ELR (cell line): ENCODE measurements at regions not wholly inside any gene's neighbourhood (a gene's known extent, or its start where the extent isn't known, plus 50 kb on each side); places are given as distances from the start of the nearest gene placed in this dataset.
"Not testable (repeated sequence)": the region's sequence is repeated elsewhere in the genome, so short reads cannot be mapped to it uniquely, and the experiment has no call there.

Experiments used
- DNase-seq: peaks from one replicate; pipeline ENCODE4 v3.0.0-alpha.2; 2015; ENCODE audit warnings: low read depth

DNA sequence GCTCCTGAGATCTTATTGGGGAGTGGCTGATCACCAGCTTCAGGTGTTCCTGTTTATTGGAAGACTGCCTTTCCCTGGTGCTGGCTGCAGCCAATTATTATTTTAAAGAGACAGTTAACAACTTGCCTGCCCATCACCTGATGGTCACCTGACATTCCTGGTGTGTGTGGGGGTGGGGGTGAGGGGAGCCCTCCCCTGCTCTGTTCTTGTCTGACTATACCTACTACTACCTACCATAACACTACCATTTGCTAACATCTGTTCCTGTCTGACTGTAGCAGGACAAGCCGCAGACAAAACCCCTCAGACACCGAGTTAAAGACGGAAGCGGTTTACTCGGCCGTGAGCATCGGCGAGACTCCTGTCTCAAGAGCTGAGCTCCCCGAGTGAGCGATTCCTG, 54.9 kb upstream of the NBPF3 start:
- no peak for DNase-seq

DNA sequence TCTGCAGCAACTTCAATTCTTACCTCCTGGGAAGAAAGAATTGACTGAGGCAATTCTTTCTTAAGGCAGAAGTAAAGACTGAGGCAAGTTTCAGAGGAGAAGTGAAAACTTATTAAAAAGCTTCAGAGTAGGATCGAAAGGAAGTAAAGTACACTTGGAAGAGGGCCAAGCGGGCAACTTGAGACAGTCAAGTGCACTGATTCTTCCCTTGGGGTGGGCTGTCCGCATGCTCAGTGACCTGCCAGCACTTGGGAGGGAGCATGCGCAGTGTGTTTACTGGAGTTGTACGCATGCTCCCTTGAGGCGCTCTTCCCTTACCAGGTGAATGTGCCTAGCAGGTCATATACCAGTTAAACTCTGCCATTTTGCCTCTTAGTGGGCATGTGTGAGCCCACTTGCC, 55.3 kb upstream of the NBPF3 start:
- no peak for DNase-seq

DNA sequence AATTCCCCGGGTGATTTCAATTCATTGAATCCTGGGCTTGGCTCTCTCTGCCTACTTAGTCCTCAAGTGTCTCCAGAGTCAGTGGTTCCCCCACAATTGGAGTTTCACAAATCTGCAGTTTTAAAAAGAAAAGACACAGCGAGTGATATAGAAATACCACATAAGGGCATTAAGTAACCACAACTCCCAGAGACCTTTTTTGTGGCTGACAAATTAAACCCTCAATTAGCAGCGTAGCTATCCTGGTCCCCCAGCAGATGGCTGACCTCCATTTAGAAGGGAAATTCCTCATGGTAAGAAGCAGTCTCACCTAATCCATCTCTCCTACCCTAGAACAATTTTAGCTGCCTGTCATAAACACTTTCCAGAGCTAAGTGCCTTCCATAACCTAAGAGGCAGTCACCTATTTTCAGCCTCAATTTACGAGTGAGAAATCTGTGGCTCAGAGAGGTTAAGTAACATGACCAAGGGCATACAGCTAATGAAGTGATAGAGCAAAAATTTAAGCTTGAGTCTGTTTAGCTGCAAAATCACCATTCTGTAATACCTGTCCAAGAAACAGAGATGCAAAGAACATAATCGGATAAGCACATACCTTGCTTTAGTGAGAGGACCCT, 56.0 kb upstream of the NBPF3 start:
- no peak for DNase-seq

DNA sequence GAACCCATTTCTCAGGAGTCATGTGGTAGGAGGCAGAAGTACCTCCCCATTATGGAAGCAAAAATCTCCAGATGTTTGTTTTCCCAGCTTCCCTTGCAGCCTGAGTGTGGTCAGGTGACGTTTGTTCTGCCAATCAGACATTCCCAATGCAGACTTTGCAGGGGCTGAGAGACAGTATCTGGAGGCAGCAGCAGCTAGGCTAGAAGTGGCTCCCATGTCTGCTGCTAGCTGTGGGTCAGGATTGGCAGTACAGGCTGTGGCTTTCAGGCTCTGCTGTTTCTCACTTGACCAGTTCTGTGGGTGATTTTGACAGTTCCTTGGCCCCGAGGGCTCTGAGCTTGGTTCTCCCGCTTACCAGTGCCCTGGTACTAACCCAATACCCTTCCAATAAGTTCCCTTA, 58.6 kb upstream of the NBPF3 start:
- DNase-seq, result no peak

DNA sequence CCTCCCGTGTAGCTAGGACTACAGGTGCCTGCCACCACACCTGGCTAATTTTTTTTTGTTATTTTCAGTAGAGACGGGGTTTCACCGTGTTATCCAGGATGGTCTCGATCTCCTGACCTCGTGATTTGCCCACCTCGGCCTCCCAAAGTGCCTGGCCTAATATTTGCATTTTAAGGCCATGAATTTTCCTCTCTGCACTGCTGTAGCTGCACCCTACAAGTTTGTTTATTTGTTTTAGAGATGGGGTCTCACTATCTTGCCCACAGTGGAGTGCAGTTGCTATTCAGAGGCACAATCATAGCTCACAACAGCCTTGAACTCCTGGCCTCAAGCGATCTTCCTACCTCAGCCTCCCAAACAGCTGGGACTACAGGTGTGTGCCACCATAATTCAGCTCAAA, 59.8 kb upstream of the NBPF3 start:
- DNase-seq, result not testable (repeated sequence)

DNA sequence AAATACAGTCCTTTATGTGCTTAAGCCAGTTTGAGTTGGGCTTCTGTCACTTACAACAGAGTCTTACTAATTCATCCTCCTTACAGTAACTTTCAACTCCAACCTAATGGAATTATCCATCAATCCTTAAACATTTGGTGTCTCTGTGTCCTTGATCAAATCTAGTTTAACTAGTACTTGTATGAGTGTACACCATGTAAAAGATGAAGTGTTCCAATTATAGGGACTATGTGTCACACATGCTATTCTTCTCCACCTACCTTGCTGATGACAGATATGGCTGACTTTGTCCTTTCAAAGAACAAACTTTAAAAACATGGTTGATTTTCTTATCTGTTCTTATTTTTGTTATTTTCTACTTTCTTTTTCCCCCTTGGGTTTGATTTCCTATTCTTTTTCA, 60.4 kb upstream of the NBPF3 start:
- no peak for DNase-seq

DNA sequence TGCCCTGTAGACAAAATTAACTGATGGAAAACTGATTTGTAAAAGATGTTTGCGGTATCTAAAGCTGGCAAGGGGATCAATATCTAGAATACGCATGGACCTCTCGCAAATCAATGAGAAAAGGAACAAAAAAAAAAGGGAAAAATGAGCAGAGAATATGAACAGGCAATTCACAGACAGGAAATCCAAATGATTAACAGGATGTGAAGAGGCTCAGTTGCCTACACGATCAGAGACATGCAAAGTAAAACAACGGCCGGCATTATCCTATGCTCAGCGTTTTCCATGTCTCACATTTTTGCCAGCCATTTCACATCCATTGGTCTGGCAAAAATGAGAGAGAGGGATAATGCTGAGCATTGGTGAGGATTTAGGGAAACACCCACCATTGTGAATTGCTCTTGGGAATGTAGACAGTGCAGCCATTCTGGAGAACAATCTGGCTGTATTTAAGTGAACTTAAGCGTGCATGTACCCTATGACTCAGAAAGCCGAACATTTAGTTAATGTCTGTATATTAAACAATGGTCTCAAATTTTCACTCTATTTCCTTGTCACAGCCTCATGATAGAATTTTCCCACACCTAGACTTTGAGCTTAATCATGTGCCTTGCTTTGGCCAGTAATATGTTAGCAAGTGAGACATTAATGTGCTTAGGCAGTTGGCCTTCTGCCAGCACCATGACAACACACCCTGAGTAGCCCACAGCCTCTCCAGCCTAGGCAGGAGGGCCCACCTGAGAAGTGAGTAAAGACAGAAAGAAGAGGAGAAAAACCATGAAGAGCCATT, 61.0 kb upstream of the NBPF3 start:
- no peak for DNase-seq

DNA sequence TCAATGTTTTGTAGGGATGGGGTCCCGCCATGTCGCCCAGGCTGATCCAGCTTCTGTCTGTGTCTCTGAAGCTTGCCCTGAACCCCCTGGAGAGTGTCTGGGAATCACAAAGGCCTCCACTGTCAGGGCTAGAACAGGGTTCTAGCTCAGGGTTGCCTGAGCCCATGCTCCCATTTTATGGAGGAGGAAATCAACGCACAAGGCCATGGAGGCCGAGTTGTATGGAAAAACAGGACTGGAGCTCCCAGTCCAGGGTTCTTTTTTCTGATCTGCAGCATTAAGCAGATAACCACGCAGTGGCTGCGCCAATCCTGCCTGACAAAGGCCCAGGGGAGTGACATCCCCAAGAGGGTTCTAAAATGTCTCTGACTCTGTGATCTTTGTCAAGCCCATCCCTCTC, 67.6 kb upstream of the NBPF3 start:
- no peak for DNase-seq

DNA sequence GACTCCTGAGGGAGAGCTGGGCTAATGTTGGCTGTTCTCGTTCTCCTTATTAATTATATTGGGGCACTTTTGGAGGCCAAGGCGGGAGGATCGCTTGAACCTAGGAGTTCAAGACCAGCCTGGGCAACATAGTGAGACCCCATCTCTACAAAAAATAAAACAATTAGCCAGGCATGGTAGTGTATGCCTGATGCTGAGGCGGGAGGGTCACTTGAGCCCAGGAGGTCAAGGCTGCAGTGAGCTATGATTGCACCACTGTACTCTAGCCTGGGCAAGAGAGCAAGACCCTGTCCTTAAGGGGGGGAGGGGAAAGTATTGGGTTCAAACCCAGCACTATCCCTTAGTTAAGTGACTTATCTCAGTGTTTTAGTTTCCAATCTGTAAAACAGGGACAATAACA, 70.0 kb upstream of the NBPF3 start:
- no peak for DNase-seq

DNA sequence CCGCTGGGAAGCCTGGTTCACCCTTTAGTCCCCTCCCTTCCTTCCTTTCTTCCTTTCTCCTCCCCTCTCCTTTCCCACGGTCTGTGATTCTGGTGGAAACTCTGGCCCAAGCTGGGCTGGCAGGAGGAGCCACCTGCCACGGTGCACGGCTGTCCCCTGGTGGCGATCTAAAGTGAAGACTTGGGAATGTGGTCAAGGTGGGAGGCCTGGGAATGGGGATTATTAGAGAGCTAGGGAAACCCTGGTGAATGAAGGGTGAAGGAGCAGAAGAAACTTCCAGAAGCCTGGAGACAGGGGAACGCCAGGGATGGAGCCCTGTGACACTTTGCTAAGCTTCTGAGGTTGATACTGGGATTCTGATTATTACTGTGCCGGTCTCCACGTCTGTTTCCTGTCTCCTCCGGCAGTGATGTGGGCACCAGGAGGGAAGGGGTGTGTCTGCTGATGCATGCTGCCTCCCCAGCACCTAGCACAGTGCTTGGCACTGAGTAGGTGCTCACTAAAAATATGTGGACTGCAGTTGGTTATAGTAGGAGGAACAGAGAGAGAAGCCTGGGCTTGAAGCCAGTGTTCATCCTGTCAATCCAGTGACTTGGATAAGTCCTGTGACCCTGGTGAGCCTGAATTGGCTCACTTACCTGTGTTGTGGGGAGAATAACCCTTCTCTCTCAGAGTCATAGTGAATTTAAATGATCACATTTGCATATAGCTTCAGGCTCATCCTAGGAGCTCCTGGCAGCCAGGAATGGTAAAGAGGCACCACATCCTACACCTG, 71.2 kb upstream of the NBPF3 start:
- peak; percentile 81 for DNase-seq

DNA sequence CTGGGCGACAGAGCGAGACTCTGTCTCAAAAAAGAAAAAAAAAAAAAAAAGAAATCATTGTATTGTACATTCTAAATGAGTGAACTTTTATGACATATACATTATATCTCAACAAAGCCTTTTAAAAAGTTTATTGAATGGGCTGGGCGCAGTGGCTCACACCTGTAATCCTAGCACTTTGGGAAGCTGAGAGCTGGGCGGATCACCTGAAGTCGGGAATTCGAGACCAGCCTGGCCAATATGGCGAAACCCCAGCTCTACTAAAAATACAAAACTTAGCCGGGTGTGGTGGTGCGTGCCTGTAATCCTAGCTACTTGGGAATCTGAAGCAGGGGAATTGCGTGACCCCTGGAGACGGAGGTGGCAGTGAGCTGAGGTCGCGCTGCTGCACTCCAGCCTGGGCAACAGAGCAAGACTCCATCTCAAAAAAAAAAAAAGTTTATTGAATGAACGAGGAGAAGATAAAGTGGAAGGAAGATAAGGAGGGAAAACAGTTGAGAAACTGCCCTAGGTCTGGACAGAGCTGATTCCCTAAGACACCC, 71.9 kb upstream of the NBPF3 start:
- not testable (repeated sequence) for DNase-seq

DNA sequence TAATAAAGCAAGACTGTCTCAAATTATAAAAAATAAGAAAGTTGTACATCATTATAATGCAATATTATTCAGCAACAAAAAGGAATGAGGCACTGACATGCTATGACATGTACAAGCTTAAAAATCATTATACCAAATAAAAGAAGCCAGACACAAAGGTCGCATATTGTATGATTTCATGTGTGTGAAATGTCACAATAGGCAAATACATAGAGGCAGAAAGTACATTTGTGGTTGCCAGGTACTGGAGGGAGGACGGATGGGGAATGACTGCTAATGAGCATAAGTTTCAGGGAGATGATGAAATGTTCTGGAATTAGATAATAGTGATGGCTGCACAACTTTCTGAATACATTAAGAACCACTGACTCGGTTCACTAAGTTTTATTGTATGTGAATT, 73.6 kb upstream of the NBPF3 start:
- DNase-seq, result no peak

DNA sequence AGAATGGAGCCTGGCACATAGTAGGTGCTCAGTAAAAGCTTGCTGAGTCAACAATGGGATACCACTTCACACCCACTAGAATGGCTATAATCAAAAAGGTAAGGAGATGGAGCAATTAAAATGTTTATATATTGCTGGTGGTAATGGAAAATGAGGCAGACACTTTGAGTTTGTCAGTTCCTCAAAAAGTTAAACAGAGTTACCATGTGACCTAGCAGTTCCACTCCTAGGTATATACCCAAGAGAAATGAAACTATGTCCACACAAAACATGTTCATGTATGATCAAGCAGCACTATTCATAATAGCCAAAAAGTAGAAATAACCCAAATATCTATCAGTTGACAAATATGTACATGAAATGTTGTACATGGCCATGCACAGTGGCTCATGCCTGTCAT, 74.8 kb upstream of the ECE1 start:
- no peak for DNase-seq

DNA sequence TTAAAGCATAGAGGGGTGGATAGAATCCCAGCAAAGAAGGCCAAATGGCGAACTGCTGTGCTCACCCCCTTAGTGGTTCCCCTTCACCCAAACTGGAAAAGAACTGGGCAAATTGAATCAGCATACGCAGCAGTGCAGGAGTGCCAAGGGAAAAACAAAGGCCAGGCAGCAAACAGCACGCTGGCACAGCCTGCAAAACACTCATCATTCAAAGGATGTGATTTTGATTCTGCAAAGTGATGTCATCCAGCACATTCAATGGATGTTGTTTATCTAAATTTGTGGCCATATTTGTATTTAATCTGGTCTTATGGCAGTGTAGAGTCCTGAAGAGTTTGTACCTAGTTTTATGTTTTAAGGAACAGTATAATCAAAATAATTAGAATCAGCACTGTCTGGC, 71.8 kb upstream of the ECE1 start:
- no peak for DNase-seq

DNA sequence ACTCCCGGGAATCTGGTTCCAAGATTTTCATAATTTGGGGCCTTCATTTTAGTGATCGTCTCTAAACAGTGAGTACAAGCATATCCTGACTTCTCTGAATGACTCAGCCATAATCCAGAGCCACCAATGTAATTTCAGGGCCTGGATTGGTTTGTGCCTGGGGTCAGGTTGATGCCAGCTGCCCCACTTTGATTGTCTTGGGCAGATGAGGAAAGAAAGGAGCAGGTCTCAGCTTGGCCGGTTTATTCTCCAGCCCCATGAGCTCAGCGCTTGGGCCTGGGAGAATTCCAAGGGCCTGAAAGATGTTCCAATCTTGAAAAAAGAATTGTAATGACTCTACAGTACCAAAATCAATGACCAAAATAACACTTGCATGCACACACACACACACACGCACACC, 71.2 kb upstream of the ECE1 start:
- DNase-seq, result no peak

DNA sequence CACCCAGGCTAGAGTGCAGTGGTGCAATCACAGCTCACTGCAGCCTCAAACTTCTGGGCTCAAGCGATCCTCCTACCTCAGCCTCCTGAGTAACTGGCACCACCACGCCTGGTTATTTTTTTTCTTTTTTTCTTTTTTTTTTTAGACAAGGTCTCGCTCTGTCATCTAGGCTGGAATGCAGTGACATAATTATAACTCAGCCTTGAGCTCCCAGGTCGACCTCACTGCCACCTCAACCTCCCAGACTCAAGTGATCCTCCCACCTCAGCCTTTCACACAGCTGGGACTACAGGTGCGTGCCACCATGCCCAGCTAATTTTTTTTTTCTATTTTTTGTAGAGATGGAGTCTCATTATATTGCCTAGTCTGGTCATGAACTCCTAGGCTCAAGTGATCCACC, 66.9 kb upstream of the ECE1 start:
- no peak for DNase-seq

DNA sequence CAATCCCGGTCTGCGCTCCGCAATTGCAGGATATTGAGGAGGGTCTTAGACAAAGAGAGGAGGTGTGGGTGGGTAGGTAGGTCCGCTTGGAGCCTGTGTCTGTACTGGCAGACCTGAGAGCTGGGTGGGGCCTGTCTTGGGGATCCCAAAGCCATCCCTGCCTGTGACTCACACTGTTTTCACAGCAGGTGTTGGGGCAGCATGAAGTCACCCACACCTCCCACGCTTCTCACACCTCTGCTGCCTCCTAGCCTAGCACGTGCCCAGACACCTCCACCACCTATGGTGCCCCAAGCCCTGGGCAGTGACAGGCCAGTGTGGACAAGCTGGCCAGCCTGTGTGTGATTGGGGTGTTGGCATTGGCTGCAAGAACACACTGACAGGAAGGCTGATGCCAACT, 65.7 kb upstream of the ECE1 start:
- no peak for DNase-seq

DNA sequence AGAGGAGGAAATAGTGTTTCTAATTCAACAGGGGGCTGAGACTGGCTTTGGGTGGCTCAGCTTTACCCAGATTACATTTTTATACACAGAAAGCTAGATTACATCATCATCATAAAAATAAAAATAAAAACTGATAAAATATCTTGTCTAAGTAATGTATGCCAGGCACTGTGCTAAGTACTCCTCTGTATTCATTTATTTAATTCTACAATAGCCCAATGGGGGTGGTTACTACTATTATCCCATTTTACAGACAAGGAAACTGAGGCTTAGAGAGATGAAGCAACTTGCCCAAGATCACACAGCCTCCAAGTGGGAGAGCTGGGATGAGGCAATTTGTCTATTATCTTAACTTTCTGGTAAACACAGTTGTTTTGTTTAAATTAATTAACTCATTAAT, 62.3 kb upstream of the ECE1 start:
- no peak for DNase-seq

DNA sequence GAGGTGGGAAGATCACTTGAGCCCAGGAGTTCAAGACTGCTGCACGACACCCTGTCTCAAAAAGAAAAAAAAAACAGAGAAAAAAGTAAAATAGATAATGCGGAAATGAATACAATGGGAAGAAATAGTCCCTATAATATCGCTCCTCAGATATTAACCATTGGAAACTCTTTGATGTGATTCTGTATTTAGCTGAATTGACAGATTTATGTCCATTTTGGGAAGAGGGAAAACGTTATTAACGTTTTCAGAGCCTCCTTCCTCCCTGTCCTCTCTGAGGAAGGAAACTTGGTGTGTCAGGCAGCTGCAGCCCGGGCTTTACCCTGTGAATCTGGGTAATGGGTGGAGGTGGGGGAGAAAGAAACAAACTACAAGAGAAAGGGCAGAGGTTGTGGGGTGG, 61.6 kb upstream of the ECE1 start:
- DNase-seq, result no peak

DNA sequence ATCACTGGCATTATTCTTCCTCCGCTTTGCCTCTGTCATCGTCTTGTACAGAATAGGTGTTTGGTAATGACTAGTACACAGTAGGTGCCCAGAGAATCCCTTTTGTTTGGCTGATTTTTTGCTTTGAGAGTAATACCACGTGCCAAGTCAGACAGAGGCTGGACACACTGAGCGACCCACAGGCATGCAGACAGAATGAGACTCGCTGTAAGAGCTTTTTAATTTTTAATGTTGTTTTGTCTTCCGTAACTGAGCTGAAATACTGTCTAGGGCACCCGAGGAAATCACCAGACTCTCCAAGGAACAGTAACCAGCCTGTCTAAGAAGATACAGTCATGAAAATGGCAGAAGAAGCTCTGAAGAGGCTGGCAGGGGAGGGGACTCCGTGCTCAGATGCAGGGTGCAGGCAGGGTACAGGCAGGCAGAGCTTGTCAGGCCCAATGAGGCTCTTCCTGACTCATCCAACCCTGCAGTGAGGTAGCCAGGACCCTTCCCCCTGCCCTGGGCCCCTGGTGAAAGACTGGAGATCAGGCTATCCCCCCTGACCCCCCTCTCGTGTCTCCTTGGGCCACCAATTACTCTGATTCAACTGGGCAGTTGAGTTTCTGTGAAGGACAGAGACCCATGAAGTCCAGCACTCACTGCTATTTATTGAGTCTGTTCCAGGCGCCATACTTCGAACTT, 60.1 kb upstream of the ECE1 start:
- no peak for DNase-seq

DNA sequence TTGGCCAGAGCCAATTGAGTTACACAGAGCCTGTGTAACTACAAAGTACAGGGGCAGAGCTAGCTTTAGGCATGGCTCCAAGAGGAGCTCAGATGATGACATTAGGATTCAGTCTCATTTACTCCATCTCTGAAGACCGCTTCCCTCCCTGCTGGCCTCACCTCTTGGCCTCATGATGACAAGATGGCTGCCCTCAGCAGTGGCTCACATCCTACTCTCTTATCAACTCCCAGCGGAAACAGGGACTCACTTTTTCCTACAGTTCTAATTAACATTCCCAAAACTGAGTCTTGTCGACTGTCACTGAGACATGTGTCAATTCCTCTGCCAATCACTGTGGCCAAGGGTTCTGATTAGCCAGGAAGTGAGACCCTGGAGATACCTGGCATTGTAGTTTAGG, 59.4 kb upstream of the ECE1 start:
- DNase-seq, result no peak

DNA sequence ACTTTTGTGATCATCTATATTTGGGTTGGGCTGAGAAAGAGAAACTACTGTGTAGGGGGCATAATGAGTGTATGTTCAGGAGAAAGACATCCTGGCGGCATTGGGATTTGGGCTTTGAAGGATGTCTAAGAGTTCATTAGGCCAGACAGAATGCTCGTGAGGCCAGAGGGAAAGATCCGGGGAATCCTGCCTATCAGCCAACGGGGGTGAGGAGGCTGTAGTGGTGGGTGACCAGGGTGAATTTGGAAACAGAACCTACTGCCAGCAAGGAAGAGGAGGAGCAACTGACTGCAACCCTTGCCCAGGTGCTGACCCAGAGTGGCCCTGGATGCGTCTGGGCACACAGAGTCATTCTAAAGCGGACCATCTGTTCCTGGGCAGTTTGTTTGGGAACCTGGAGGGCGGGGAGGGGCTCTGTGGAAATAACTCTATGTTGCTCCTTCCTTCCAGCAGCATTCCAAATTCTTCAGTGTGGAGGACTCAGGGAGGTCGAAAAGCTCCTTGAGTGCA, 56.9 kb upstream of the ECE1 start:
- no peak for DNase-seq
